NCI-H526 (cell line): ENCODE measurements at regions not wholly inside any gene's neighbourhood (a gene's known extent, or its start where the extent isn't known, plus 50 kb on each side); places are given as distances from the start of the nearest gene placed in this dataset.
A peak's percentile ranks its signal among the peaks of the same experiment; 100 is the strongest.
"Not testable (repeated sequence)": the region's sequence is repeated elsewhere in the genome, so short reads cannot be mapped to it uniquely, and the experiment has no call there.

Experiments
- DNase-seq, 2 experiments: peaks; one replicate each; lab custom pipeline; 2025; lab: John Stamatoyannopoulos, UW

DNA sequence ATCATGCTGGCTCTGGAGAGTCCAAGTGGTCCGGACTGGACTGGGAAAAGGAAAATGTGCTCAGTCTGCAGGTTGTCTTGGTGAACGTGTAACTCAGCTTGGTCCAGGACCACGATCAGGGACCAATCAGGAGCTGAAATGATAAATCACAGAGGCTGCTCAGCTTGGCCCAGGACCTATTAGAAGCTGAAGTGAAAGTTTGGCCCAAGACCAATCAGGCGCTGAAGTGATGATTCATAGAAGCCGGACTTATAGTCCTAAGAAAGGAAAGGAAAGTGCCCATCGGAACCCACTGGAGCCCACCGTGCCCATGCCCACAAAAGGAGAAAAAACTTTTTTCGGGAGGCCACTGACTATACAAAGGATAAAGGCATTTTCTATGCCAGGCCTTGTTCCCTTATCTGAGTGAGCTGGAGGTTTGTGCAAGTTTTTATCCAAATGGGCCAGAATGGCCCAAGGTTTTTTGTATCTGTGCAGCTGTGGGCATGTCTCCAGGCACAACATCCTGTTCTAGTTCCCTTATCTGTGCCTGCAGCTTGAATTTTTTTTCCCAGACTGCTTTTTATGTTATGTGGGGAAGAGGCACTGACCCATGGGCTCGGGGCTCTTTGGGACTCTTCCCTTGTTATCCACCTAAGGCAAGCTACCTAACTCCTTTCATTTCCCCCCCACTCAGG is 194.4 kb downstream of the FAM133A start:
- DNase-seq: no peak

- DNase-seq: peak in 1 of 2 experiments; percentile 13
Measured at GRCh38 chrX:93874554-93874953, 200.5 kb downstream of the FAM133A start.

GRCh38 chrX:93875621-93876282 is 201.7 kb downstream of the FAM133A start:
- DNase-seq: no peak

DNA sequence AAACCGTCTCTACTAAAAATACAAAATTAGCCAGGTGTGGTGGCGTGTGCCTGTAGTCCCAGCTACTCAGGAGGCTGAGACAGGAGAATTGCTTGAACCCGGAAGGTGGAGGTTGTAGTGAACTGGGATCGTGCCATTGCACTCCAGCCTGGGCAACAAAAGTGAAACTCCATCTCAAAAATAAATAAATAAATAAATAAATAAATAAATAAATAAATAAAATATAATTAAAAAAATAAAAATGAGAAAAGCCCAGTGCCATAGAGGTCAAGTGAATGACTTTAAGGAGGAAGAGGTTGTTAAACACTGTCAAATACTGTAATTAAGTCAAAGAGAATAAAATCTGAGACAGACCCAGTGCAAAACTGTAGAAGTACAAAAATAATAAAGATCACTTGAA is 247.0 kb downstream of the FAM133A start:
- not testable (repeated sequence) for DNase-seq

GRCh38 chrX:93932471-93933220 is 258.6 kb downstream of the FAM133A start:
- DNase-seq: no peak

DNA sequence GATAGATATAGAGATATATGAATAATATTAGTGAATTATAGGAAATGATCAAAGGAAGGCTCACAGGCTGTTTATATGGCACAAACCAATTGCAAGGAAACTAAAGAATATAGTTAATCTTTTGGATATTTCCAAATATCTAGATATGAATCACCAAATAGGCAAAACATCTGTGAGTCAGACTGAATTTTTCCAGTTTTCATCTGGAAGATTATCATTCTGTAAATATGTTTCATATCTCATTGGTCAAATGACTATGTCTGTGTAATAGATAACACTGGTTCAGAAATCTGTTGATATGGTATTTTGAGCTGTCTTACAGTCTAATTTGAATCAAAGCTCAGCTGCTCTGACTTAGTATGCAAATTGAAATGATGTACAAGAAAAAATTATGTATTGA is 303.6 kb downstream of the FAM133A start:
- no peak for DNase-seq

DNA sequence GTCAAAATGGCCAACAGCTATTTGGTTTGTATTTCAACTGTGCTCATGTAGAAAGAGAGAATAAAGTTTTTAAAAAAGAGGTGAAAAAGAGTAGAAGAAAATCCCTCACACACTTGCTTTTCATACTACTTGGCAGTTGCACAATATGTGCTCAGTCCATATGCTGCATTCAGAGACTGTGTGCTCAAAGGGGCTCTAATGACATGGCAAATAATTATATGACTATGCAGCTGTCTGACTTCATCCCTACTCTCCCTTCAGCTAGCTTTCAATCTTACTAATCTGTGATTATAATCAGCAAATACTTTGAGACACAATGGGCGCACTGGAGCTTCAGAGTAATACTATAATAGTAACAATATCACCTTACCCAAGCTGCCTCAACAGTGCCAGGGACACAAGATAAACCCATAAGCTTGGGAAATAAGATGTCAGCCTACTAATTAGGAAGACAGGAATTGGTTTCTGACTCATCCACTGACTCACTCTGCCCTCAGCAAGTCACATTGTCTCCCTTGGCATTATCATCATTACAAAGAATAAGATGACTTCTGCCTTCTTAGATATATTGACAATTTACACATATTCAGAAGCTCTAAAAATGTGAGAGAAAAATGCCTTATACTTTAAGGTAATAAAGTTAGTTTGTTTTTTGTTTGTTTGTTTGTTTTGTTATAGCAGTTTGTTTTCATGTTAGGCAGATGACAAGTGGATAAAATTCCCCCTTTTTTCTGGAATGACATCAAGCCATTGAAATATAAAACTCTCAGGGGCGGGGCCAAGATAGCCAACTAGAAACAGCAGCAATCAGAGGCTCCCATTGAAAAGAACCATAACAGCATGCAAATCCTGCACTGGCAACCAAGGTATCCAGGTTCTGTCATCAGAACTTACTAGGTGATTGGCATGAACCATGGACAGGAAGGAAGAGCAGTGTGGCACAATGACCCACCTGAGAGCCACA is 311.6 kb downstream of the FAM133A start:
- DNase-seq: no peak
